Ovary (tissue), 3 donors: ENCODE measurements at regions not wholly inside any gene's neighbourhood (a gene's known extent, or its start where the extent isn't known, plus 50 kb on each side); places are given as distances from the start of the nearest gene placed in this dataset.

Experiments
- CTCF ChIP-seq, 3 donors: fragments of 450-650 bp in 2 of 3; fragments of 200-600 bp in 1 of 3; IDR thresholded peaks; one replicate each; pipeline versions ENCODE4 v1.5.1 to v1.8.0; 2016 to 2022; ENCODE audit warnings: antibody characterized with exemption in 3 of 3, mild to moderate bottlenecking in 1 of 3
- EP300 ChIP-seq: sonication (generic); formaldehyde crosslinking; IDR thresholded peaks from one replicate; pipeline ENCODE4 v1.6.1; 2017; ENCODE audit warnings: antibody characterized with exemption
- POLR2A ChIP-seq: fragments of 450-650 bp; IDR thresholded peaks from one replicate; pipeline ENCODE4 v1.6.1; 2017; ENCODE audit warnings: antibody characterized with exemption, mild to moderate bottlenecking, moderate library complexity
- donor health status: DM: no; HTN: no; CAD: no.

GRCh38 chr14:98907271-98907670 is 364.7 kb downstream of the BCL11B start:
- TF ChIP-seq CTCF (IDR thresholded peaks at IDR 0.05) (no peak), POLR2A (no peak), EP300 (no peak)
